Bronchial epithelial cell (primary cell): ENCODE measurements at regions not wholly inside any gene's neighbourhood (a gene's known extent, or its start where the extent isn't known, plus 50 kb on each side); places are given as distances from the start of the nearest gene placed in this dataset.
A peak's percentile ranks its signal among the peaks of the same experiment; 100 is the strongest.

Source experiments
- DNase-seq: peaks from one replicate; pipeline ENCODE4 v3.0.0-alpha.2; 2010; ENCODE audit warnings: low read depth
- FAIRE-seq: peaks from 2 replicates; lab custom pipeline; 2011; peaks lifted over from hg19 to GRCh38; lab: Jason Lieb, UNC
- H3K27me3 ChIP-seq: 2 replicates; pipeline ENCODE4 v1.5.1; 2011; ENCODE audit warnings: low read length; ENCODE audit not compliant: control insufficient read depth, insufficient read depth
- H3K36me3 ChIP-seq: 2 replicates; pipeline ENCODE4 v1.5.1; 2011; ENCODE audit warnings: low read length; ENCODE audit not compliant: control insufficient read depth, insufficient read depth
- H3K4me3 ChIP-seq: 2 replicates; pipeline ENCODE4 v1.5.1; 2011; ENCODE audit warnings: mild to moderate bottlenecking, low read depth, low read length, control low read depth
- TF ChIP-seq, protein P1 (sequence below): IDR thresholded peaks from 2 replicates; pipeline ENCODE4 v1.5.1; 2011; ENCODE audit warnings: mild to moderate bottlenecking, moderate library complexity, low read length, control low read depth, inconsistent platforms; ENCODE audit not compliant: insufficient read depth, severe bottlenecking

DNA sequence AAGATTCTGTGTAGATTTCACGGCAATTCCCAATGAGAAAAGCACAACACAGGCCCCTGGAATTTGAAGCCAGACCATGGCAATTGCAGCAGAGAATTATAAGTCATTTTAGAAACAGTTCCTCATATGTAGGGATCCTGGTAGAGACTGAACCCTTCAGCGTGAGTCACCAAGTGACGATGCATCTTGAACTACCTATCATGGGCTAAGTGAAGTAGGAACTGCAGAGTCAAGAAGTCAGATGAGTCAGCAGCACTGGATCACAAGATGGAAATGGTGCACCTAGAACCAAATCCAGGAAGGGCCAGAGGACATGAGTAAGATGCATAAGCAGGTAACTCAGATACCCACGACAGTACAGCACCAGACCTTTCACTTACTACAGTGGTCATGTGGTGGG is 140.0 kb upstream of the TPK1 start:
- peak; percentile 5 for DNase-seq
- Histone ChIP-seq H3K27me3 (no peaks in the 10 kb centered on the region), H3K36me3 (no peaks in the 10 kb centered on the region), H3K4me3 (no peak overlapping the region)
- no peak for FAIRE-seq
- TF ChIP-seq, protein P1, sequence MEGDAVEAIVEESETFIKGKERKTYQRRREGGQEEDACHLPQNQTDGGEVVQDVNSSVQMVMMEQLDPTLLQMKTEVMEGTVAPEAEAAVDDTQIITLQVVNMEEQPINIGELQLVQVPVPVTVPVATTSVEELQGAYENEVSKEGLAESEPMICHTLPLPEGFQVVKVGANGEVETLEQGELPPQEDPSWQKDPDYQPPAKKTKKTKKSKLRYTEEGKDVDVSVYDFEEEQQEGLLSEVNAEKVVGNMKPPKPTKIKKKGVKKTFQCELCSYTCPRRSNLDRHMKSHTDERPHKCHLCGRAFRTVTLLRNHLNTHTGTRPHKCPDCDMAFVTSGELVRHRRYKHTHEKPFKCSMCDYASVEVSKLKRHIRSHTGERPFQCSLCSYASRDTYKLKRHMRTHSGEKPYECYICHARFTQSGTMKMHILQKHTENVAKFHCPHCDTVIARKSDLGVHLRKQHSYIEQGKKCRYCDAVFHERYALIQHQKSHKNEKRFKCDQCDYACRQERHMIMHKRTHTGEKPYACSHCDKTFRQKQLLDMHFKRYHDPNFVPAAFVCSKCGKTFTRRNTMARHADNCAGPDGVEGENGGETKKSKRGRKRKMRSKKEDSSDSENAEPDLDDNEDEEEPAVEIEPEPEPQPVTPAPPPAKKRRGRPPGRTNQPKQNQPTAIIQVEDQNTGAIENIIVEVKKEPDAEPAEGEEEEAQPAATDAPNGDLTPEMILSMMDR, result no peak

GRCh38 chr7:144969787-144970186 is 133.9 kb upstream of the TPK1 start:
- no peak for DNase-seq

GRCh38 chr7:144960763-144961162 is 124.9 kb upstream of the TPK1 start:
- TF ChIP-seq, protein P1, result no peak
- Histone ChIP-seq H3K27me3 (no peaks in the 10 kb centered on the region), H3K4me3 (no peak overlapping the region), H3K36me3 (no peaks in the 10 kb centered on the region)
- FAIRE-seq (no peak), DNase-seq (no peak)

More at GRCh38 chr7:144969787-144970186, 133.9 kb upstream of the TPK1 start:
- no peaks in the 10 kb centered on the region for H3K27me3 ChIP-seq
- TF ChIP-seq, protein P1, result no peak
- no peak overlapping the region for H3K4me3 ChIP-seq
- H3K36me3 ChIP-seq, result no peaks in the 10 kb centered on the region
- FAIRE-seq, result no peak

GRCh38 chr7:144957998-144958397 is 122.1 kb upstream of the TPK1 start:
- no peak overlapping the region for H3K4me3 ChIP-seq
- FAIRE-seq, result no peak
- TF ChIP-seq, protein P1, result no peak
- no peak for DNase-seq
- H3K27me3 ChIP-seq, result no peaks in the 10 kb centered on the region
- no peaks in the 10 kb centered on the region for H3K36me3 ChIP-seq

DNA sequence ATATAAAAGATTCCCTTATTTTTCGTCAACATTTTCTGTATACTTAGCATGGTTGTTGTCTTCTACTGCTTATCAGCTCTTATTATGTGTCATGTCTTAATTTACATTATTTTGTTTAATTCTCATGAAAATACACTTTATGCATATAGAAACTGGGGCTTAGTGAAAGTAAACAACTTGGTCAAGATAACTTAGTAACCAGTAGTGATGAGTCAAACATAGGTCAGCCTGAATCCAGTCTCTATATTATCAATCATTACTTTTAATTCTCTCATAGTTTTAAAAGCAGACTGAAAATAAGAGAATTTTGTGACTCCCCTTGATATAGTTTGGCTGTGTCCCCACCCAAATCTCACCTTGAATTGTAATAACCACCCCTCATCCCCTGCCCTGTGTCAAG is 119.6 kb upstream of the TPK1 start:
- Histone ChIP-seq H3K4me3 (no peak overlapping the region), H3K27me3 (no peaks in the 10 kb centered on the region), H3K36me3 (no peaks in the 10 kb centered on the region)
- TF ChIP-seq, protein P1, result no peak
- DNase-seq (no peak), FAIRE-seq (no peak)

DNA sequence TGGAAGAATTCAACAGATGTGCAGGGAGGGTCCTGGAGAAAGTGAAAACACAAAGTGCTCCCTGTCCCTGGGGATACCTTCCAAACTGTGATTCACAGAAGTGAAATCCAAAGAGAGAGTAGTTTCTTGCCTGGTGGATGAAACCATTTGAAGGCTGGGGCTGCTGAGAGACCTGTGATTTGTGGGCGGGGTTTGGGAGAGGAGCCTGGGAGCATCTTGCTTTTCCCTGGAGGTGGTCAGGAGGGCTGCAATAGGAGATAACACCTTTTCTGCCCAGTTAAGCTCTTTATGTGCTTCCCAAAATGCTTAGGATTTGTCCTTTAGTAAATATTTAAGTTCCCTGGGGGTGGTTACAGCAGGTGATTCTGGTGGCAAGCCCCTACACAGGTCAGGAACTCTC is 105.3 kb upstream of the TPK1 start:
- no peaks in the 10 kb centered on the region for H3K36me3 ChIP-seq
- FAIRE-seq, result no peak
- H3K27me3 ChIP-seq, result no peaks in the 10 kb centered on the region
- no peak for DNase-seq
- TF ChIP-seq, protein P1, result no peak
- H3K4me3 ChIP-seq, result no peak overlapping the region
